HL-60/S4 treated with retinoic acid at 250 ng/mL for 4 days and 3 days (cell line): ENCODE measurements at regions not wholly inside any gene's neighbourhood (a gene's known extent, or its start where the extent isn't known, plus 50 kb on each side); places are given as distances from the start of the nearest gene placed in this dataset.
"Not testable (repeated sequence)": the region's sequence is repeated elsewhere in the genome, so short reads cannot be mapped to it uniquely, and the experiment has no call there.

ENCODE experiments used
- in situ Hi-C: fragments of 300-500 bp; cut with MboI; formaldehyde crosslinking; loops from 2 replicates; pipeline ENCODE4 v1.7.0; 2022; ENCODE audit warnings: low sequenced_read_pairs

DNA sequence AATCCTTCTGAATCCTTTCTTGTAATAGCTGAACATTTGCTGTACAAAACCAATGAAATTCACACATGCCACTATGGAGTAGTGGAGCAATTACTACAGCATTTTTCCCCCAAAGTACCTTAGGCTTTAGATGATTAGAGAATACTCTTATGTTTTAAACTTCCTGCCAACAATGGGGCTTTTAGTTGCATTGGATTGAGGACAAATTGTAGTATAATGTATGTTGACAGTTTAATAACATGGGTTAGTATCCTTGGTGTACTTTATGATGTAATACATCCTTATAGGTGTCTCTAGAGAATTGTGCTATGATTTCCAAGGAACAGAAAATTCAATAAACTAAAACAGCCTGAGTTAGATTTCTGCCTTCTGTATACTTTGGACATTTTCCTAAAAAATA is 422.7 kb upstream of the GRAMD2B start:
- in situ Hi-C loops: no loop called here

DNA sequence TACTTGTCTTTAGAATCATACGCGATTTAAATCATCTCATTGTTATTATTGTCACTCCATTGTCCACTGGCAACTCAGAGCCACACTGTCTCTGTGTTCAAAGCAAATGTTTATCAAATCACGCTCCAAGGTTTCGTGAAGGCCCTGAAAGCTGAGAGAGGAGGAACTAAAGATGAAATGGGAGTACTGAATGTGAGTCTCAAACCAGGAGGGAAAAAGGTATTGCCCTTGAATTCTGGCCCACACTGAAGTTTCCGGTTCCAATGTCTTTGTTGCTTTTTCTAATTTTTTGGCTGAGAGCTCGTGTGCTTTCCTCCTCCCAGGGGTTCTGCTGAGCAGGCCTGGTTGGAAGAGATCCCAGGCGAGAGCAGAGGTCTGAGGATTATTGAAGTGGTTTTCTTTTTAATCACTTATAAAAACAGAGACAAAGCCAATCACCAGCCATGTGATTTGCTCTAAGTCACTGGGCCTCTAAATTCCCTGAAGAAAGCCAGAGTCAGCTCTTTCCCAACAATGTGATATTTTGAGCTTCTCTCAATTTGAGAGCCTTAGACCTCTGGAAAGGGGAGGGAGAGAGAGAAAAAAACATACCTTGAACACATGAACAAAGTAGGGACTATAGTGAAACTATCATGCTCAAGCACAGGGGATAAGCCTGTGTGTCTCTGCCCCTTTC is 420.8 kb upstream of the GRAMD2B start:
- in situ Hi-C loops: no loop called here

DNA sequence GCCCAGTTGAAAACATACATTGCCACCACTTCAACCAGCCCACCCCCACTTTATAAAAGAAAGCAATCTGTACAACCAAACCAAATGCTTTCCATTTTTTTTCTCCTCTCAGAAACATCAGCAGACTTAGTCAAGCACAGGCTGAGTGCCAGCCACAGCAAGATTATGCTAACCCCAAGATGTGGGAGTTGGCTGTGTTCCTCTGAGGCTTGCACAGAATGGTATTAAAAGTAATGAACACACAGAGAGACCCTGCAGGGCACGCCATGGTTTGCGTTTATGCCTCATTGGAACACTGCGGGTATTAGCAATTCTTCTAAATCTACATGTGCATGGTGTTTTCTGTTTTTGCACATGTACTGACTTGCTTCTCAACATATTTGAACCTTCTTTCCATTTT is 419.9 kb upstream of the GRAMD2B start:
- in situ Hi-C loops: no loop called here

DNA sequence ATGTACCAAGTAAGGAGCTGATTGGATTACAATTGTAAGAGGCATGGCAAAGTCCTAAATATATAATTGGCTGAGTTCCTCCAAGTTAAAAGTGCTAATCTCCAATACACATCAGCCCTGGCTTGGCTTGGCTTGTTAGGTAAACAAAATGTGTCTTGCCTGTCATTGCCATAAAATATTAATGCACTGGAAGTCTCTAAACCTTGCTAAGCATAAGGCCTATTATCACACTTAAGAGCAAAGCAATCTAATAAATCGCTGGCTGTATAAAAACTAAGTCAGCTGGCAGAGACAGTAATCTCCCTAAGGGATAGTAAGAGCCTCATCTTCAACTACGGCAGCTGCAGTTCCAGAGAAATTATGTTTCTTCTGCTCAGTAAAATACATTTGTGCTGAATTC is 418.6 kb upstream of the GRAMD2B start:
- in situ Hi-C loops: no loop called here

DNA sequence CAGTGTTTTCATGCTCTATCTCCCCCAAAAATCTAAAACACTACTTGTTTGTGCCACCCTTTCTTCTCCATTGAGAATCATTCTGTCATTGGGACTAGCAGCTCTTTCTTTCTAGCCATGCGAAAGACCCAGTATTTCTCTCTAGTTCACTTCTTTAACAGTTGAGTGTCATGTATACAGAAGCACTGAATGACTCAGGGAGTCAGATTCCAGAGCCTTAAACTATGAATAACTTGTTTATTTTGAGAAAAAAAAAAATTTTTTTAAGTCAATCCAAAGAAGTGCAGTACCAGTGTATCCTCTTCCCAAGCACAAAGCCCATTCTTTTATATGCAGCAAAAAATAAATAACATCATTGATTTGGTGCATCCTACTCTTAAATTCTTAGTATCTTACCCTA is 415.4 kb upstream of the GRAMD2B start:
- in situ Hi-C loops: no loop called here

DNA sequence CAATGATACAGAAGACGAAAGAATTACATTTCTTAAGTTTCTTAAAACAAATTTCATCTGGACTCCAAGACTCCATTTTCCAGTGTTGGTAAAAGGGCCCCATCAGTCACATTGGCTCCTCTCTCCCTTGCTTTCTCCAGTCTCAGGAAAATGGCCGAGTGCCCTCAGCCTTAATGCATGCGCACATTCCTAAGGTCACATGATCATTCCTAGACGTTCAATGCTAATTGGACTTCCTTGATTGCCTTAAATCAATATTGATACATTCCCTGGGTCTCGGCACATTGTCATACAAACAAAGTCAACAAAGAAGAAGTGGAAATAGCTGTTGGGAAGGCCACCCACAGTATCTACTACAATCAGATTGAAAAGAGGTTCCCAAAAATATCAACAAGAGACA is 413.6 kb upstream of the GRAMD2B start:
- in situ Hi-C loops: no loop called here

DNA sequence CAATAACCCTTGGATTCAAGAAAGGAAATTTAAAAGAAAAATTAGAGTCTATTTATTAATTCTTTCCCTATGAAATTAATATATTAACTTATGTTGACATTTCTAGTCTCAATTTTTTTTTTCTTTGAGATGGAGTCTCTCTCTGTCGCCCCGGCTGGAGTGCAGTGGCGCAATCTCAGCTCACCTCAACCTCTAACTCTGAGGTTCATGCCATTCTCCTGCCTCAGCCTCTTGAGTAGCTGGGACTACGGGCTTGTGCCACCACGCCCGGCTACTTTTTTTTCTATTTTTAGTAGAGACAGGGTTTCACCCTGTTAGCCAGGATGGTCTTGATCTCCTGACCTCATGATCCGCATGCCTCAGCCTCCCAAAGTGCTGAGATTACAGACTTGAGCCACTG is 411.7 kb upstream of the GRAMD2B start:
- in situ Hi-C loops: not testable (repeated sequence)

DNA sequence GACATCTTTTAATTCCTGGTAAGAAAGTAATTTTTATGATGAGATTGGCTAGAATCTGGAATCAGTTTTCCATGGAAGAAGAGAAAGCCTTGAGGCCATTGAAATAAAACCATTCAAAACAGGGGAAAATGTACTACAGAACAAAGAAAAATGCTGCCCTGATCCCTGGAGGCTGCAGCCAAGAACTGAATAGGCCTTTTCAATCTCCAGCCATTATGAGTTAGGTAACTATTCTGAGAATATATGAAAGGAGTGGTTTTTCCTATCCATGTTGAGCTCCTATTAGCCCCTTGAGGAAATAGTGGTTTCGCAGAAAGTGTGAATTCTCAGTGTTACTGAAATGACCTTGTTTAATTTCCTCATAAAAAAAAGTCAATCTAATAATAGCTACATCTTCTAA is 408.5 kb upstream of the GRAMD2B start:
- in situ Hi-C loops: no loop called here

DNA sequence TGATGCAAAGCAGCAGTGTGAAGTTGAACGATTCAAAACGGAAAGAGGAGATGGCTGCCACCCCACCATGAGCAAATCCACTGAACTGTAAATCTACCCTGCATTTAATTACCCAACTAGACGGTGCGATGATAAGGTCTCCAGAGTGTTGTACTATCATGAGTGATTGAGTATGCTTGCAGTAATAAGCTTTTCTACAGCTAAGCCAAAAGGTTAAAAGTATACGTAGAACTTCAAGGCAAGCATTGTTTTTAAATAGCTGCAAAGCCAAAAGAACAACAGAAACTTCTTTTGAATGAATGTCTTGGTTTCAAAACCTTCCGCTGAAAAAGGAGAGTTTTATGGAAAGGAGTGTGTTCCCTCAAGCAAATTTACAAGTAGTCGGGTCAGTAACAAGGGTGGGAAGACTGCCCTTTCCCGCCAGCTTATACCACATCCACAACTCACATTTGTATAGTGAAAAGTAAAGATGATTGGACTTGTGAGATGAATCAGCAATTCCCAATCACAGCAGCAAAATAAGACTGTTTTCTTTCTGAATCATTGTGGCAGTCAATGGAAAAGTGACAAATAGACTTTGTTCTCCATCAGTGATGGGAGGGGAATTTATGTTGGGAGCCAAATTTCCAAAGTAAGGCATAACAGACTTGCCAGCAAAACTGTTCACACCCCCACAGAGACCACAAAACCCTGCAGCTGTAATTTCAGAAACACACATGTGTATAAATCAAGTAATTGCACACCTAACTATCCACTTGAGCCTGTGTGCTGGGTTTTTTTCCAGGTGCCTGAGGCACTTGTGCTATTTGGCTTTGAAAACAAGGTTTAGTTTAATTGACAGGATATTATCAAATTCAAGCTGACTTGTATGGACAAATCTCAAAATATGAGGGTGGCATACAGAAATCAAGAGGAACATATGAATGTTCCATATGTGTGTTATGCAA is 407.7 kb upstream of the GRAMD2B start:
- in situ Hi-C loops: no loop called here

DNA sequence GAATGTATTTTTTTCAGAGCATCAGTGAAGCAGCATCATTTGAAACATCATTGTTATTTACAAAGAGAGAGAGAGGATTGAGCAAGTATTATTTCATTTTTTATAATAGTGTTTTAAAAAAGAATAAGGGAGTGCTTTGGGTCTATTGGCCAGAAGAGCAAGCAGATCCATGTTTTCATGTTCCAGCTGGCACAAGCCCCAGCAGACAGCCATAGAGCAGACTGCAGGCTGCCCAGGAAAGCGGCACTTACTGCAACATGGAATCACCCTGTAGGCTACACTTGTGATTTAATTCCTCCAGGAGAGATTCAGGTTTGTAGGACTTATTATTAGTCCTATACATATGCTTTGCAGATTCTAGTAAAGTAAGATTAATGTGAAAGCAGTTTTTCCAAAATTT is 407.0 kb upstream of the GRAMD2B start:
- in situ Hi-C loops: no loop called here

DNA sequence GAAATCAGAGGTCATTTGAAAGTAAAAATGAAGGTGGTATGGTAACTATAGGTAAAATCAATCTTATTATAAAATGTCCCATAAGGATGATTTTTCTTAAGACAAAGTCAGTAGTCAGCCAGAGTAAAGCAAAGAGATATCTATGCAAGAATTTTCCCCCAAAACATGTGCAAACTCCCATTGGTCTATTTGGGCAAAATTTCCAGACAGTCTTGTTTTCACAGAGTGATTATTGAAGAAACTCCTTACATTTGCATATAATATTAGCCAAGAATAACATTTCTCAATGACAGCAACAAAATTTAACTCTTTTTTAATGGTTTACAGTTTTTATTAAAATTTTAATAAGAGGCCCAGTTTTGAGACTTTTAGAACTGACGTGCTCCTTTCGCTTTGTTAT is 406.1 kb upstream of the GRAMD2B start:
- in situ Hi-C loops: no loop called here

DNA sequence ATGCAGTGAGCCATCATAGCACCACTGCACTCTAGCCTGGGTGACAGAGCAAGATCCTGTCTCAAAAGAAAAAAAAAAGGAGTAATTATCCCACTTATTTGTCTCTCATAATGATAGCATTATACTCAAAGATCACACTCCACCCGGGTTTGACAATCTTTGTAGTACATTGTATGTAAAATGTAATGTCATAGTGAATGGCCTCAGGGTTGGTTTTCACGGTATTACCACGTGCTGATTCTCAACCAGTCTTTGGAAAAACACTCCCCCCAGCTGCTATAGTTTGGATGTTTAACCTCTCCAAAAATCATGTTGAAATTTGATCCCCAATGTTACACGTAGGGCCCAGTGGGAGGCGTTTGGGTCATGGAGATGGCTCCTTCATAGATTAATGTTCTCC is 402.4 kb upstream of the GRAMD2B start:
- in situ Hi-C loops: no loop called here

DNA sequence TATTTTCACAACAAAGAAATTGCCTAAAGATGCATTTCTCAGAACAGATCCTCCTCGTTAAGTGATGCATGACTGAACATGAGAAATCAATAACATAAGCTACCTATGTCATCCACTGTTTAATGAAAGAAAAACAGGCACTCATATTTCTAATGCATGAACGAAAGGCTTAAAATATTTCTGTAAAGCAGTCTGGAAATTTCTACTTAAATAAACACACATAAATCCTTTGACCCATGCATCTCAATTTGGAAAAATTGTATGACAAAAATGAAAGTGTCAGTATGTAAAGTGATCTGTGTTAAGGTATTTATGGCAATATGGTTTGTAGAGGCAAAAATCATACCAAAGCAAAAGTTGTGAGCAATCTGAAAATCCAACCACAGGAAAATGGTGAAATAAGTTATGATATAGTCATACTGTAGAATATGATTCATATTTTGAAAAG is 399.2 kb upstream of the GRAMD2B start:
- in situ Hi-C loops: no loop called here

DNA sequence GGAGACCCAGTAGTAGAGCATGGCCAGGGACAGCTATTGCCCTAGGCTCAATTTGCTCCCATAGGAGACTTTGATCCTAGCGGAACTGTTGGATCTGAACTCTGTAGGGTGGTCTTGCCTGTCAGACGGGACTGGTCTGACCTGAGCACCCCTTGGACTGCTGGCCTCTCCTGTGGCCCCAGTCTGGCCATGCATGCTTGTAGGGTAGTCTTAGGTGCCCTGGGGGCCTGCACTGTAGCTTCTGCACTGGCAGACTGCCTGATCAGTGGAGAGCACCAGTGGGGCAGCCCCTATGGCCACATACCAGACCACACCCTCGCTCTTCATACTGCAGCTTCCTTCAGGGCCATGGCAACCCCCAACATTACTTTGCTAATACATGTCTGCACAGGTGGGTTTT is 396.1 kb upstream of the GRAMD2B start:
- in situ Hi-C loops: no loop called here

DNA sequence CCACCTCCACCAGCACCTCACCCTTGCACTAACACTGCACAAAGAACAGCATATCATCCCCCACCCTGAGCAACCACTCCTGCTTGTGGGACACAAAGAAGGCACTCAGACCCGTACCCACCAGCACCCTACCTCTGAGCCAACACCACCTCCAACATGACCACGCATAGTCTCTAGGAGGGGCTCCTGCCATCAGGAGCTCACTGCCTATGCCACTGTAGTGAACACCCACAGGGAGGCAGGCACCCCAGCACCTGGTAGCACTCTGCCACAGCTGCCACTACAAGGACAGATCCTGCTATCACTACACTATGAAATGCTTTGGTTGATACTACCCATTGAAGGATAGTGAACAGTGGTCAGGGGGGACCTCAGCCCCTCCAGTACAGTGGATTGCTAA is 395.6 kb upstream of the GRAMD2B start:
- in situ Hi-C loops: no loop called here

DNA sequence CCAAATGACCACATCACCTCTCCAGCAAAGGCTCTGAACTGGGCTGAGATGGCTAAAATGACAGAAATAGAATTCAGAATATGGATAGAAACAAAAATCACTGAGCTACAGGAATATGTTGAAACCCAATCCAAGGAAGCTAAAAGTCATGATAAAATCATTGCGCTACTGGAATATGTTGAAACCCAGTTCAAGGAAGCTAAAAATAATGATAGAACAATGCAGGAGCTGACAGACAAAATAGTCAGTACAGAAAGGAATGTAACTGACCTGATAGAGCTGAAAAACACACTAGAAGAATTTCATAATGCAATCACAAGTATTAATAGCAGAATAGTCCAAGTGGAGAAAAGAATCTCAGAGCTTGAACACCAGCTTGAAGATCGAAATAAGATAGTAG is 394.9 kb upstream of the GRAMD2B start:
- in situ Hi-C loops: no loop called here

DNA sequence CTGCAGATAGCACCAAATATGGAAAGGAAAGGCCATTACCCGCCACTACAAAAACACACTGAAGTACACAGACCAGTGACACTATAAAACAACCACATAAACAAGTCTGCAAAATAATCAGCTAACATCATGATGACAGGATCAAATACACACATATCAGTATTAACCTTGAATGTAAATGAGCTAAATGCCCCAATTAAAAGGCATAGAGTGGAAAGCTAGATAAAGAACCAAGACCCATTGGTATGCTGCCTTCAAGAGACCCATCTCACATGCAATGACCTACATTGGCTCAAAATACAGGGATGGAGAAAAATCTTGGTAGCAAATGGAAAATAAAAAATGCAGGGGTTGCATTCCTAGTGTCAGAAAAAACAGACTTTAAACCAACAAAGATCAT is 393.9 kb upstream of the GRAMD2B start:
- in situ Hi-C loops: not testable (repeated sequence)

DNA sequence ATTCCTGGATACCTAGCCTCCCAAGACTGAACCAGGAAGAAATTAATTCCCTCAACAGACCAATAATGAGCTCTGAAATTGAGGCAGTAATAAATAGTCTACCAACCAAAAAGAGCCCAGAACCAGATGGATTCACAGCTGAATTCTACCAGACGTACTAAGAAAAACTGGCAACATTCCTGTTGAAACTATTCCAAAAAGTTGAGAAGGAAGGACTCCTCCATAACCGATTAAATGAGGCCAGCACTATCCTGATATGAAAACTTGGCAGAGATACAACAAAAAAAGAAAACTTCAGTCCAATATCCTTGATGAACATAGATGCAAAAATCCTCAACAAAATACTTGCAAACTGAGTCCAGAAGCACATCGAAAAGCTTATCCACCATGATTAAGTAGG is 392.5 kb upstream of the GRAMD2B start:
- in situ Hi-C loops: no loop called here

DNA sequence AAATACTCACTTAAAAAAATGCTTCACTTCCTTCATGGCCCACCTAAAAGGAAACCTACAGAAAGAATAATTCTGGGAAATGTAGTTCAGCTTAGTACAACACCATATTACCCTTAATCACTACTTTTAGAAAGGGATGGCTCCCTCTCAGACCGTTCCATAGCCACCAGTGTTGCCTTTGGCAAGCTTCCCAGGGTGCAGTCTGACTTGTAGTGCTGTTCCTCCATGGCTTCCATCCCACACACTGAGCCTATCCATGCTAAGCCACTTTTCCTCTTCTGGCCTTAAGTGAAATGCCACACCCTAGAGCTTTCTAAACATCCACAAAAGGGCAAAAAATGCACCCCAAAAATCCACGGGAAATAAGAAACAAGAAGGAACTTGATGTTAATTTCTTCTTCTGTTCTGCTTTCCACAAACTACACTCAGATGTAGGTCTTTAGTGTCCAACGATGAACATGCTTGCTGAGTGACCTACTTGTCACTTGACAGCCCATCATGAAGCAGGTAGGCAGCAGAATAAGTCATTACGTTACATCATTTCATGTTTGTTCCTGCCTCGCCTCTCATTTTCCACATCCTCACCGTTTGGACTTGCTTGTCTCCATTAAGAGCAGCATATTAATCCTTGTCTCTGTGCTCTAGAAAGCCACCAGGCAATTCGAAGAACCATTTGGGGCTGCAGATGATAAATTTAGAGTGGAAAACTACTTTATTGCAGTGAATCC is 391.1 kb upstream of the GRAMD2B start:
- in situ Hi-C loops: no loop called here

DNA sequence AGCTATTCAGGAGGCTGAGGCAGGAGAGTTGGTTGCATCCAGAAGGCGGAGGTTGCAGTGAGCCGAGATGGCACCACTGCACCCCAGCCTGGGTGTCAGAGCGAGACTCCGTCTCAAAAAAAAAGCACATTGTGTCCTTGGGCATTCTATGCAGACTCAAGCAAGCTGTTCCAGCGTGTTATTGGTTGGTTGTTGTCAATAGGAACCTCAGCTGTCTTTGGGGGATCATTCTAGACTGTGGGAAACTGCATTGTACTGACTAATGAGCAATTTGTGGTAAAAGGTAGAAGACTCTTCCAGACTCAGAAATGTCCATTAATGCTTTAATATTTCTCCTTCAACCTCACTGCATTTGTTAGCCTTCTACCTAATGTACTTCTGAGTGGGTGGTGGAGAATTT is 379.5 kb upstream of the GRAMD2B start:
- in situ Hi-C loops: no loop called here

DNA sequence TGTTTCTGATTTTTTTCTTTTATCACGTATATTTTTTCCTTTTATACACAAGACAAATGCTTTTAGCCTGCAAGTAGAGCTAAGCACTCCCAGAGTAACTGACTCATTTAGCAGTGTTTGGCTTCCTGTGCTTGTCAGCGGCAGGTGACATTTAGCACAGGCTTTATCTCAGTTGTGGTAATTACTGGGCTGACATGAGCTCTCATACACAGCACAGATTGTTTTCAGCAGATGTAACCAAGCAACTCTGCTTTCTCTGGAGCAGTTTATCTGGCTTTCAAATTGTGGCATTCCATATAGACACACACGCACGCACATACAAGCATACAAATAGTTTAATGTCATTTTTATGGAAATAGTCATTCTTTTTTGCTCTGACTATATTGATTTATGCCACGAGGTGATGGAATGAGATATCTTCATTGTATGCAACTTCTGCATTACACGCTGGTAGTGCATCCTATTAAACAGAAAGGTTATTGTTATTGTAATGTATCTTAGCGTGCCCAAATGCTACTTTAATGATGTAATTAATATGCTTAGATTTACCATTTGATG is 379.0 kb upstream of the GRAMD2B start:
- in situ Hi-C loops: no loop called here
